HS-27A (cell line): ENCODE measurements at regions not wholly inside any gene's neighbourhood (a gene's known extent, or its start where the extent isn't known, plus 50 kb on each side); places are given as distances from the start of the nearest gene placed in this dataset.
"Not testable (repeated sequence)": the region's sequence is repeated elsewhere in the genome, so short reads cannot be mapped to it uniquely, and the experiment has no call there.

ENCODE experiments used
- DNase-seq: peaks from one replicate; pipeline ENCODE4 v3.0.0-alpha.2; 2012; ENCODE audit warnings: low read depth, missing footprints

GRCh38 chr2:7646024-7646423 lies 728.8 kb downstream of the RNF144A start:
- no peak for DNase-seq

- no peak for DNase-seq
Observed at GRCh38 chr2:7646661-7647060, 729.4 kb downstream of the RNF144A start.

GRCh38 chr2:7648221-7648795 lies 731.1 kb downstream of the RNF144A start:
- no peak for DNase-seq

- DNase-seq, result no peak
Observed at GRCh38 chr2:7649461-7650228, 732.4 kb downstream of the RNF144A start.

GRCh38 chr2:7653617-7654016 lies 736.4 kb downstream of the RNF144A start:
- DNase-seq, result no peak

- no peak for DNase-seq
Observed at GRCh38 chr2:7655629-7656028, 738.4 kb downstream of the RNF144A start.

GRCh38 chr2:7657526-7657925 lies 740.3 kb downstream of the RNF144A start:
- DNase-seq, result not testable (repeated sequence)

- DNase-seq, result no peak
Observed at GRCh38 chr2:7658486-7658885, 741.3 kb downstream of the RNF144A start.

GRCh38 chr2:7660816-7661215 lies 743.6 kb downstream of the RNF144A start:
- no peak for DNase-seq

- DNase-seq, result no peak
Observed at GRCh38 chr2:7661502-7661901, 744.3 kb downstream of the RNF144A start.

- DNase-seq, result no peak
Observed at GRCh38 chr2:7665880-7666279, 748.7 kb downstream of the RNF144A start.

GRCh38 chr2:7666596-7667259 lies 749.5 kb downstream of the RNF144A start:
- no peak for DNase-seq

- no peak for DNase-seq
Observed at GRCh38 chr2:7667260-7667757, 750.1 kb downstream of the RNF144A start.

GRCh38 chr2:7670905-7671641 lies 753.9 kb downstream of the RNF144A start:
- no peak for DNase-seq

GRCh38 chr2:7672027-7672684 lies 754.9 kb downstream of the RNF144A start:
- no peak for DNase-seq

GRCh38 chr2:7672685-7673071 lies 755.5 kb downstream of the RNF144A start:
- no peak for DNase-seq

GRCh38 chr2:7673101-7673500 lies 755.9 kb downstream of the RNF144A start:
- DNase-seq, result no peak

GRCh38 chr2:7673853-7674252 lies 756.6 kb downstream of the RNF144A start:
- DNase-seq, result no peak

GRCh38 chr2:7674606-7675005 lies 757.4 kb downstream of the RNF144A start:
- DNase-seq, result no peak

GRCh38 chr2:7676714-7677113 lies 759.5 kb downstream of the RNF144A start:
- no peak for DNase-seq

GRCh38 chr2:7681881-7682461 lies 764.8 kb downstream of the RNF144A start:
- no peak for DNase-seq

- no peak for DNase-seq
Observed at GRCh38 chr2:7683196-7683595, 766.0 kb downstream of the RNF144A start.
